ENCODE measurements at regions not wholly inside any gene's neighbourhood (a gene's known extent, or its start where the extent isn't known, plus 50 kb on each side); places are given as distances from the start of the nearest gene placed in this dataset.
"Not testable (repeated sequence)": the region's sequence is repeated elsewhere in the genome, so short reads cannot be mapped to it uniquely, and the experiment has no call there.

DNA sequence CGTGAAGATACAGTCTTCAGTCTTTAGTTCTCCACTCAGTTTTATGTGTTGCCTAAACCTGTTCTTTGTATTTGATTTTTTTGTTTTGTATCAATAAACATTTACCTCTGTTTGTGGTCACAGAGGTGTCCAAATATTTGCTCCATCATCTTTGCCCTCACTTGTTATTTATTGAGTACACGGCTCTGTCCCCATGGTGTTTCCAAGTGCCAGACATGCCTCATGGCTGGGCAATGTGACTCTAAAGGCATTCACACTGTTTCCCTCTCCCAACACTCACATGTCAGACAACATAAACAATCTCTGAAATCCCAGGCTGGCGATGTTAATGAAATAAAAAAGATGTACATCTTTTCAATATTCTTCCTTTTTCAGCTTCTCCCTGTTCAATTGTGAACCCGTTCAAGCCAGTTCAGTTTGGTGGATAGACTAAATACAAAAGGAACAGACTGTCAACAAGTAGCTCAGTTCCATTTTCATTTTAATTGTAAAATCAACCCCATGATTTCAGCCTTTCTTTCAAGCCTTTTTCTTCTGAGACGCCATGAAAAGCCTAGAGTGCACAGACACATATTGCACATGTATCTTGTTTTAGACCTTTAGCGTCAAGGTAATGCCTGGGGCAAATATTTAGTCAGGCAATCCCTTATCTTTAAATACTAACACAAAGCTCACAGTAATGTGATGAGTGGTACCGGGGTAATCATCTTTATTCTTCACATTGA lies 680.7 kb downstream of the GALC start:
- DNase-seq (ENCODE audit: low read depth), result no peak

DNA sequence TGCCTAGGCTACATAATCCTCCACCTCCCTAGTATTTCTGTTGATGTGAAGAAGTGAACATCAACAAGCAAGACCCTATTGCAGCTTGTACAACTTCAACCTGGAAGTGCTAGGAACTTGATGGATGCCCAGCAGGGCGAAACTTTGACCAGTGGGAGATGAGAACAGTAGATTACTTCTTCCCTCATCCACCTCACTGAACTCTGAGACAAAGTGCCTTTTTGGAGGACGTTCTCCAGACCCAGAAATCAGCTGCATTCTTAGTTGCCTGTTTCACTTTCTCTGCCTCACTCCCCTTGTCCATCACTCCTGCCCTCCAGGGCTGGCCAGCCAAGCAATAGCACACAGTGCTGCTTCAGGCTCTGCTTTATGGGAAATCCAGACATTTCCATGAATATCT lies 683.4 kb downstream of the GALC start:
- DNase-seq (ENCODE audit: low read depth), result no peak

DNA sequence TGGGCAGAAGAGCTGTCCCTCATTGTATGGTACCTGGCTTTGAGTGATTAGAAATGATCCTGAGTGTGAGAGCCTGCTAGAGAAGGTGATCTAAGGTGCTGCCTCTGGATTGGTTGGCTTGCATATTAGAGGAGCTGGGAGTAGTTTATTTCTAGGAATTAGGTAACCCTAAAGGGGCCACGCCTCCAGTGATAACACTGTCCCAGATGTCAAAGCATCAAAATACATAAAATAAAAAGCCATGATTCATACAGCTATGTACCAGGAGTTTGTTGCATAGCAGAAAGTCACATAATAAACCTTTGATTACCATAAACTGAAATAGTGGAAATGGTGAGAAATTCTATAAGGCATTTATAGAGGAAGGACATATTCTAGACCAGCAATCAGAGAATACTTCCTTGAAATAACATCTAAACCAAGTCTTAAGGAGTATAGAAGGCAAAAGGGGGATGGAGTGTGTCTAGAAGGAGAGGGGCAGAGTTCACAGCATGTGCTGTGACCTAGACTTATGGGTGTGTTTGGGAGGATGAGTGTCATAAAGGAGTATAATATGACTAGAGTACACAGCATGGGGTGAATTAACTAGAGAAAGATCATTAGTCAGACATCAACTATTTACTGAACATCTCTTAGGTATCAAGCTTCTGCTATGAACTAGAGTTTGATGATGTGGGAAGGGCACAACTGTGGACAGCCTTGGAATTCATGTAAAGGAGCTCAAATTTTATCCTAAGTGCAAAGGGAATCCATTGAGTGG lies 686.4 kb downstream of the GALC start:
- no peak for DNase-seq (ENCODE audit: low read depth)

DNA sequence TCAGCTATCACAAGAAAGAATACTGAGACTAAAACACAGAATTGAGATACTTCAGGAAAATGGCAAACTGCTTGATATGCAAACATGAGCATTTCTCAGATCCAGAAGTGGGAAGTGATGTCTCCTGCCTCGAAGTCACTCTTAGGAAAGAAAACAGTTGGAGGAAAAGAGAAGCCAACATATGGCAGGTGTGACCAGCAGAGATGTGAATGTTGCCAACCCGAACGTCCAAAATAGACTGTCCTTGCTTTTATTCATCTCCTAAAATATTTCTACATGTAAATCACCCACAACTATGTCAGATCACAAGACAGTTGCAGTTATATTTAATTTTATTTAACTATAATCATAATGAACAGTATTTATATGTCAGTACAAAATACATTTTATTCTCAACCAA lies 687.6 kb downstream of the GALC start:
- DNase-seq (ENCODE audit: low read depth), result no peak

DNA sequence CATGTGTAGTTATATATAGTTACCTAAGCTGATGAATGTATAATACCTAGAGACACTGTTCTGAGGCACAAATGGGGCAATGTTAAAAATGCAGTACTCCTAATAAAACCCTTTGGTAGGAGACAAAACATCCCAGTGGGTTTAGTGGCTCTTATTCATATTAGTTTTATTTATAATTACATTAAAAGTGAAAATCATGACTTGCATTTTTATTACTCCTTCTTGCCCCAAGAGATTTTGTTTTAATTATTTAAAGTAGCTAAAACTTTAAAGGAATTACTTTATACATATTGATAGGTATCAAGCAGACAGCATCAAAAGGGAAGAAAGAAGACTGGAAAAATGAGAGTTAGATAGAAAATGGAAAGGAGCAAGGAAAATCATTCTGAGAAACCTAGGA lies 688.6 kb downstream of the GALC start:
- no peak for DNase-seq (ENCODE audit: low read depth)

DNA sequence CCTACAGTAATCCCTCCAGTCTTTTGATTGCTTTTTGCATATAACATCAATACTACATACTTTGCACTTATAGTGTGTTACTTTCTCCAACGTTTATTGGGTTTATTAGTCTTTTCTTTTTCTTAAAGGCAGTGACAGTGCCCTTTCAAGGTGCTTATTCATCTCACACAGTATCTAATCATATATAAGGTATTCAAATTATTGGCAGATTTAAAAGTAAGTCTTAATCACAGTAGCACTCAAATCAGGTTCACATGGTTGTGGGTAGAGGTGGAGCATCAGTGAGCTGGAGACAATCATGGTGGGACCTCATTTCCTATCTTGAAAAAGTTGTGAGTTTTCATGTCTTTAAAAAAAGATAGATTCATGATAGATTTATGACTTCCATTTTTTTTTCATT lies 706.2 kb downstream of the GALC start:
- no peak for DNase-seq (ENCODE audit: low read depth)

DNA sequence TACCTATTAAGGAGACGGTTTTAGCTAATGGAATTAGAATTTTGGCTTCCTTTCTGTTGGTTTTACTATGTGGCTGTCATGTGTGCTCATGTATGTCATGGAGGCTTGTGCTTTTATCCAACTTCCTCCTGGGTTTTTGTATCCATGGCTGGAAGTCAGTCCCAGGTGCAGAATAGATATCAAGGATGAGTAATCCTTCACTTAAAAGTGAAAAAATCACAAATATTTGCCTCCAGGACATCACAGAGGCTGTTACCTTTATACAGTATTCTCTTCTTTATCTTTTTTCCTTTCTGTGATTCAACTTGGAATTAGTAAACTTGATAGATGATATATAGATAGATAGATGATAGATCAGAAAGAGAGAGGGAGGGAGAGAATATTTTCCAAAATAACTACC lies 706.8 kb downstream of the GALC start:
- DNase-seq (ENCODE audit: low read depth), result no peak

DNA sequence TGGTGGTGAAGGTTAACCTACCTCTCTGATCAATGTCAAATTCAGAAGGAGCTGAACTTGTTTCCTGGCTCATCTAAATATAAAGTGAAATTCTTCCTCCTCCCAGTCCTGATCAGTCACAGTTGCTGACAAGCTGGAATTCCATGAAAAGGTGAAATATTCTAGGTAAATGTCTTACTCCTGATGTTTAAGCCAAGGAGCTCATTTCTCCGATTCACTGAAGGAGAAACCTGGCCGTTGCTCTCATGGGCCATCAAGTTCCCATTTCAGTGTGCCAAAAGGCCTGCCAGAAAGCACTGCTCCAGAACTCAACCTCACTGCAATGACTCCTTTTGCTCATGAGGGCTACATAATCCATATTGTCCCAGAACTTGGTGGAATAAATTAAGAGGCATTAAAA lies 707.5 kb downstream of the GALC start:
- DNase-seq (ENCODE audit: low read depth), result no peak

DNA sequence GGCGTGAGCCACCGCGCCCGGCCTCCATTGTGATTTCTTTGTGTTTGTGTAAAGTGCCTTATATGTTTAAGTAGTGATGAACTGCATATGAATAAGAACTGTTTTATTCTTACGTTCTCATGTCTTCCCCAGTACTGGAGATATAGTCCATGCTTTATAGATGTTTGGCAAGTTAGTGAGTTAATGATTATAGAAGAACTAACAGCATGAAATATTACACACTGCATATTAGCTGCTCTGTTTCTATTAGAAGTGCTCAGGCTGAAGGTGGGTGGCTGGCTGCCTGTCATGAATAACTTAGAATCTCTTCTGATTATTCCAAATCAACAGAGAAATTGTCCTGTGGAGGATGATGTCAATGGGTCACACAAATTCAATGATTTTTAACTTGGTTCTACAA lies 709.4 kb downstream of the GALC start:
- no peak for DNase-seq (ENCODE audit: low read depth)

DNA sequence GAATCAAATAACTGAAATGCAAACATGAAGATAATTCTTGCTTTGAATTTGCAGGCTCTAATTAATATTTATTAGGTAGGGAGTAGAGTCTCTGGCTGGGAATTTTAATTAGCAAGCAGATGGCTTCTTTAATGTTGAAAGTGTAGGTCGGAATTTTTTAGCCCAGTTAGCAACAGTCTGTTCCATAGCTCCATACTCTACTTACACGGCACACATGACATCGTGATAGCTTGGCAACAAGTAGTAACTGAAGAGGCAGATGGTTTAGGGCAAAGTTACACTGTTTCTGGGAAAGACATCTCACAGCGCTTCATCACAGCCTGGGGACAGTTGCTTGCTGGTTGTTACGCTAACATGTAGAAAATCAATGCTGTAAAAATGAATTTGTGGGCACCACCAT lies 710.7 kb downstream of the GALC start:
- no peak for DNase-seq (ENCODE audit: low read depth)

DNA sequence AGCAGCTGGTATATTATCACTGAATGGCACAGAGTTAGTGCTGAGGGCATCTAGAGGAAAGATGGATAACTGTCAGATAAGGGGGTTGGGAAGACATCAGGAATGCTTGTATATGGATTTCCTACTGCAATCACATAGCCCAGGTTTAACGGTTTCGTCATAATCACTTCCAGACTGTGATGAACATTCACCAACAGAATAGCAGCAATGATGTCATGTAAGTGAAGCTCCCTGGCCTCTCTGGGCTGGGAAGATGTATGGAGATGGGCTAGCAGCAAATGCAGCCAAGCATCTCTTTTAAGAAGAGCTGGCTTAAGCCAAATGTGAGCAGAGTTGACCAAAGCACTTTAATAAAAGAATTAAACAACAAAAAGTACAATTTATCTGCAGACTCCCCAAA lies 714.6 kb downstream of the GALC start:
- no peak for DNase-seq (ENCODE audit: low read depth)

DNA sequence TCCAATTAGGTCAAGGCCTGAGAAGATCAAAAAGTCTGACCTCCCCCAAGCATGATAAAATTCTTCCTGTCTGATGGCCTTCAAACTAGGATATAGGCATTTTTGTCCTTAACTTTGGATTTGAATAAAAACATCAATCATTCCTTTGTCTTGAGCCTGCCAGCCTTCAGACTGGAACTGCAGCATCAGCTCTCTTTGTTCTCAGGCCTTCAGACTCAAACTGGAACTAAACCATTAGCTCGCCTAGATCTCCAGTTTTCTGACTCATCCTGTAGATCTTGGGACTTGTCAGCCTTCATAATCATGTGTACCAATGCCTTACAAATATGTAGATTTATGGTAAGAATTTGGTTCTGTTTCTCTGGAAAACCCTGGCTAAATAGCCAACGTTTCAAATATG lies 721.7 kb downstream of the GALC start:
- DNase-seq (ENCODE audit: low read depth), result no peak

DNA sequence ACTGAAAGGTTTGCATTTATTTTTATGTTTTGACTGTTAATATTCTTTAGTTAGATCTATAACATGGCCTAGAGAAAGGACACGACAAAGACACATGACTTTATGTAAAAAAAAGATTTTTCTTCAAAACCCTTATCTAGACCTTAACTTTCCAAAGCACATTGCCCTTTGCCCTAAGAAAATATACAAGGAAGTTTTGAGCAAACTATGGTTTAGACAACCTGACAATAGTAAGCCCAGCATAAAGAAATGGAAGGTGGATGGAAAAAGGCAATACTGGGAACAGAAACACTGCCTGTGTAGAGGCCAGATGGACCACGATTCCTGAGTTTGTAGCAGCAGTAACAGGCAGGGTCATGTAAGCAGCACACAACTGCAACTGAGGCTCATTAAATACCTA lies 724.0 kb downstream of the GALC start:
- DNase-seq (ENCODE audit: low read depth), result no peak

DNA sequence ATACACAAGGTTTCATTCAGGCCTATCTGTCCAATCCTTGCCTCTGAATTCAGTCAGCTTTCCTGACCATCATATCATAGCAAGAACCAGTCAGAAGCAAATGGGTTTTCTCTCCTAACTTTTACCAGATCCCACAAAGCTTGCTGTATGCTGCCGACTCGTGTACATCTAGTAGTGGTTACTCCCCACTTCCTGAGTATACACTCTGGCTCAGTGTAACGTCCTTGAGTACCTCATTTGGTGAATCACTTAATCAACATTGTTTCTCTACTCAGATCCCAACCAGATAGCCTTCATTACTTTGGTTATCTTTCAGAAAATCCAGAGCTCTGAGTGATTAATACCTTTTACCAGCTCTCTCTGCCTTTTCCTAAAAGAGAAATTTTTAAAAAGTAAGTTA lies 728.2 kb downstream of the GALC start:
- no peak for DNase-seq (ENCODE audit: low read depth)

DNA sequence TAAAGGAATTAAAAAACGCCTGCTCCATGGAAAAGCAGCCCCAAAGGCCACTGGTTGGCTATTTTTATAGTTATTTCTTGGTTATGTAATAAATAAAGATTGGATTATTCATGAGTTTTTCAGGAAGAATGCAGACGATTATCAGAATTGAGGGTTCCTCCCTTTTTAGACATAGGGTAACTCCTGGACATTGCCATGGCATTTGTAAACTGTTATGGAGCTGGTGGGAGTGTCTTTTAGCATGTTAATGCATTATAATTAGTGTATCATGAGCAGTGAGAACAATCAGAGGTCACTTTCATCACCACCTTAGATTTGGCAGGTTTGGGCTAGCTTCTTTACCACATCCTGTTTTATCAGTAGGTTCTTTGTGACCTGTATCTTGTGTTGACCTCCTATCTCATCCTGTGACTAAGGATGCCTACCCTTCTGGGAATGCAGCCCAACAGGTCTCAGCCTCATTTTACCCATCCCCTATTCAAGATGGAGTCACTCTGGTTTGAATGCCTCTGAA lies 728.7 kb downstream of the GALC start:
- DNase-seq (ENCODE audit: low read depth), result no peak

DNA sequence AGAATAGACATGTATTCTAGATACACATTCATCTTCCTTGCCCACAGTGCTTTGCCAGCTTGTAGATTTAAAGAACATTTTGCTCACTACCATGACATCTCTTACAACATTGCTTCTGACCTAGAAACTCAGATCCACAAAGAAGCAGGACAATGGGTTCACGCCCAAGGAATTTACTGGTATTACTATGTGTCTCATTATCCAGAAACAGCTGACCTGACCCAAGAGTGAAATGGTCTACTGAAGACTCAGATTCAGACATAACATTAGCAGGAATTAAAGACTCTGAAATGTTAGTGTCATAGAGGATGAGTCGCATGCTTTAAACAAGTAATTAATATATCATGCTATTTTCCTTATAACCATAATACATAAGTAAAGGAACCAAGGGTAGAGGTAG lies 731.4 kb downstream of the GALC start:
- DNase-seq (ENCODE audit: low read depth), result no peak

DNA sequence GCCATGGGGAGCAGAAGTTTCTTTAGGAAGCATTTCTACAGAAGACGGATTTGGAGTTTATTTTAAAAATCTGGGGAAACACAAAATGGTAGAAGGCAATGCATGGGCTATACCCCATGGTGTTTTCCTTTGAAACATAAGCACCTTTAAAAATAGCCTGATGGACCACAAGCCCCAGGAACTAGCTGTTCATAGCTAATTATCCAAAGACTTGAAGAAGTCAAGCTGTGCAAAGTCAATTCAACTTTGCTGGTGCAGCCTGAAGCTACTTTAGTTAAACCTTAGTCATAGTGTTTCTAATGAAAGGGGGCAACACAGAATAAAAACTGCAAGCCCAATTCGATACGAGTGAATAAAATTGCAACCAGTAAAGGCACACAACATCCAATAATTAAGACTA lies 732.5 kb downstream of the GALC start:
- no peak for DNase-seq (ENCODE audit: low read depth)

DNA sequence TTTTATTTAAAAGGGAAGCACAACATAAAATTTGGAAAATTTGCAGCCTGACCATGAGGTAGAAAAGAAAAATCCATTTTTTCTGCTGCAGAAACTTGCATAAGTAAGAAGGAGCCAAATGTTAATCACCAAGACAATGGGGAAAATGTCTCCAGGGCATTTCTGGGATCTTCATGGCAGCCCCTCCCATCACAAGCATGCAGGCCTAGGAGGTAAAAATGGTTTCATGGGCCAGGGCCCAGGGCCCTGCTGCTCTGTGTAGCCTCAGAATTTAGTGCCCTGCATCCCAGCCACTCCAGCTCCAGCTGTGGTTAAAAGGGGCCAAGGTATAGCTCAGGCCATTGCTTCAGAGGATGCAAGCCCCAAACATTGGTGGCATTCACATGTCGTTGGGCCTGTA lies 735.6 kb downstream of the GALC start:
- no peak for DNase-seq (ENCODE audit: low read depth)

DNA sequence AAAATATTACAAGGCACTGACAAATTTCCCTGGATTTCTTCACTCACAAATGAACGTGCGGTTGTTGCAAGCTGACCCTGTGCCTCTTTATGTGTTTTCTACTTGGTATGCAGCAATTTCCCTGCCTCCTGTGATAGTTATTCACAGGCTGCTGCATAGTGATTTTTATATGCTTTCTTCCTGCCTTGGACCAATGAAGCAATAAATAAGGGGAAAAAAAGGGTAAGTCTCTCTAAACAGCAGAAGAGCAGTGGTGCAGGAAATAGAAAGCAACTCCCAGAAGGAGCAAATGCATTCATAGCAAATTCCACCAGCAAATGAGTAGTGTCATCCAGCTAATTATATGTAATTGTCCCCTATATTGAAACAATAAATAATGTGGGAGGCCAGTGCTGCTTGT lies 737.9 kb downstream of the GALC start:
- no peak for DNase-seq (ENCODE audit: low read depth)

DNA sequence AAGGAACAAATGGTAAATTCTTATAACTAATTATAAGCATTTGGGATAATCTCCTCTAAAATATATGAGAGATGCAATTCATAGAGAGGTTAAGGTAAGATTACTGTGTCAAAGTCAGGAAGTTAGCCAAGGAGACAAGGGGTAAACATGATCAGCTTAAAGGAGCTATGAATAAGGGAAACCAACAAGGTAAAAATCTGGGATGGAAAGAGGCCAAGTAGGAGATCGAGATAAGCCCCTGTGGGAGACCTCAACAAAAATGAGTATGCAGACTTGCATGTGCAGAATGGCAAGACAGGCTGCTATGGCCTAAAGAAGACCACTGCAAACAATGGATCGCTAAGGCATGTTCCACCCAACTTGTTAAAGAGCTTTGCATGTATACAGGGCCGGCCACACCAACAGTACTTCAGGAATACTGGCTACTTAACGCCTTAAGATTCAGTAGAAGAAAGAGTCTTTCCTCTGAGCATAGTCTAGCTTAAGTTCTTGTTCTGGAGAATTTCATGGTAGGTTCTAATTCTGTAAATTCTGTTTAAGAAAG lies 738.6 kb downstream of the GALC start:
- DNase-seq (ENCODE audit: low read depth), result no peak

DNA sequence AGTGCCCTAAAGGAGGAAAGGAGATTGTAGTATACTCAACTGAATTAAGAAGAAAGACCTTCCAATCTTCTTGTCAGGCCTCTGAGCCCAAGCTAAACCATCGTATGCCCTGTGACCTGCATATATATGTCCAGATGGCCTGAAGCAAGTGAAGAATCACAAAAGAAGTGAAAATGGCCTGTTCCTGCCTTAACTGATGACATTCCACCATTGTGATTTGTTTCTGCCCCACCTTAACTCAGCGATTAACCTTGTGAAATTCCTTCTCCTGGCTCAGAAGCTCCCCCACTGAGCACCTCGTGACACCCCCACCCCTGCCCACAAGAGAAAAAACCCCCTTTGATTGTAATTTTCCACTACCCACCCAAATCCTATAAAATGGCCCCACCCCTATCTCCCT lies 739.2 kb downstream of the GALC start:
- not testable (repeated sequence) for DNase-seq (ENCODE audit: low read depth)

DNA sequence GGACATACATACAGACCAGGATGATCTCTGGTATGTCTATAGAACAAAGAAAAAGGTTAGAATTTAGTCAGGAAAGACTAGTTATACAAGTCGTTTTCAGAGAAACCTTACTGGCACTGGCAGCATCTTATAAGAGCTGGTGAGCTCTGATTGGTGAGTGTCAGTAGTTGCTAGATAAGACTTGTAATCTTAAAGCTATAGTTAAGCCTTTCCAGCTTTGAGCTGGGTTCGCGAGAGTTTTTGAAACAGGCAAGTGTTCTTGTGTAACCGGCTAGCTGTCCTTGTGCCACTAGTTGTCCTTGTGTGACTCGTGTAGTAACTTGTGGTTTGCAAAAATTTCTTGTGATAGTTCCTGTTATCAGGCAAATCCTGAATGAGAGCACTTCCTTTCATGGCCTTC lies 740.9 kb downstream of the GALC start:
- DNase-seq (ENCODE audit: low read depth), result no peak

DNA sequence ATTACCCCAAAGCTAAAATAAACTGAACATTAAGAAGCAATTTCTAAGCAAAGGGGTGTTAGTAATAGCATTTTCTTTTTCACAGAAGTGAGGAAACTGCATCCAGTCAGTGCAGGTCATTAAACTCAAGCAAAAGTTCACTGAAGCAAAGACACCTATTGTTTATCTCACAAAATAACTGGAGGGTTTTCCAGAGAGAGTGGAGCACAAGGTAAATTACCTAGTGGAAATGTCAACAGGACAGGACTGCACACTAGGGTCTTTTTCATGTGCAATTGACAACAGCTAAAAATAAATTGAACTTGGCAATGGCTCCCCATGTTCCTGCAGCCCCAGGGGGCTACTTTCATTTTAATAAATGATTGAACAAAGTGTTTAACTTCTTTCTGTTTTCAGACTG lies 742.0 kb downstream of the GALC start:
- DNase-seq (ENCODE audit: low read depth), result no peak
